HepG2 (cell line): ENCODE measurements at regions not wholly inside any gene's neighbourhood (a gene's known extent, or its start where the extent isn't known, plus 50 kb on each side); places are given as distances from the start of the nearest gene placed in this dataset.

ENCODE experiments used
- ATAC-seq: fragments of 200-7000 bp; cut with Tn5 transposase; 3 replicates; pipeline ENCODE4 v1.9.1; 2020; ENCODE audit warnings: mild to moderate bottlenecking, moderate library complexity
- BruUV-seq: library from RNA; stranded (reverse); fragments of 400-500 nt; replicated peaks from 2 replicates; lab custom pipeline; 2021; lab: Mats Ljungman, UMichigan
- CTCF ChIA-PET: fragments of 300-600 bp; formaldehyde crosslinking; extraction: SDS; loops from one replicate; lab custom pipeline; 2021; ENCODE audit warnings: low total read pairs, inconsistent platforms, low intra/inter-chr PET ratio; lab: Yijun Ruan, JAX
- POLR2A ChIA-PET: fragments of 350-600 bp; sonication (Branson Sonifier 250); formaldehyde crosslinking; loops from one replicate; lab custom pipeline; 2020; ENCODE audit warnings: antibody characterized with exemption, inconsistent platforms; lab: Yijun Ruan, JAX
- DNase-seq: peaks from one replicate; pipeline ENCODE4 v3.0.0-alpha.2; 2015; ENCODE audit warnings: low spot score
- FAIRE-seq: peaks from 3 replicates; lab custom pipeline; 2011; peaks lifted over from hg19 to GRCh38; lab: Jason Lieb, UNC
- H2AFZ ChIP-seq: one replicate; pipeline ENCODE4 v1.6.1; 2011; ENCODE audit warnings: low read length, inconsistent platforms
- H3K27ac ChIP-seq: fragments of 300-600 bp; 3 replicates; pipeline ENCODE4 v1.8.0; 2011; ENCODE audit warnings: mixed run types, mild to moderate bottlenecking, mixed read lengths, low read length, inconsistent platforms; ENCODE audit not compliant: insufficient read depth; ENCODE audit errors: extremely low read length
- H3K27me3 ChIP-seq, 2 experiments: fragments of 200-600 bp in 1 of 2; 2 replicates in 1 of 2; 3 replicates in 1 of 2; pipeline versions ENCODE4 v1.6.0 to v1.8.0; 2011; ENCODE audit warnings: low read length in 2 of 2, mild to moderate bottlenecking in 2 of 2, moderate library complexity in 2 of 2, inconsistent platforms in 1 of 2; ENCODE audit not compliant: insufficient read depth in 2 of 2, control insufficient read depth in 1 of 2
- H3K36me3 ChIP-seq, 2 experiments: fragments of 200-600 bp in 1 of 2; replicated peaks in 1 of 2; 2 replicates in 1 of 2; 3 replicates in 1 of 2; pipeline versions ENCODE4 v1.5.1 to v1.8.0; 2011; ENCODE audit warnings: low read length in 2 of 2, inconsistent platforms in 1 of 2; ENCODE audit not compliant: insufficient read depth in 2 of 2, control insufficient read depth in 1 of 2
- H3K4me1 ChIP-seq: 2 replicates; pipeline ENCODE4 v1.5.1; 2012; ENCODE audit warnings: low read length, inconsistent platforms; ENCODE audit not compliant: insufficient read depth
- H3K4me2 ChIP-seq: 2 replicates; pipeline ENCODE4 v1.6.0; 2011; ENCODE audit warnings: low read depth, low read length, inconsistent platforms
- H3K4me3 ChIP-seq, 3 experiments: fragments of 200-600 bp in 1 of 3; sonication (generic), shearing (Covaris generic) in 1 of 3; replicated peaks in 1 of 3; 2 replicates each; pipeline ENCODE4 v1.5.1; 2011 to 2016; ENCODE audit warnings: low read length in 3 of 3, inconsistent platforms in 2 of 3, low read depth in 2 of 3, mild to moderate bottlenecking in 2 of 3, control low read depth in 1 of 3, mixed read lengths in 1 of 3; ENCODE audit not compliant: insufficient read depth in 1 of 3
- H3K79me2 ChIP-seq: one replicate; pipeline ENCODE4 v1.6.1; 2011; ENCODE audit warnings: low read length, inconsistent platforms; ENCODE audit not compliant: insufficient read depth
- H3K9ac ChIP-seq: 2 replicates; pipeline ENCODE4 v1.6.0; 2011; ENCODE audit warnings: mild to moderate bottlenecking, low read depth, low read length, inconsistent platforms; ENCODE audit not compliant: insufficient read depth
- H3K9me3 ChIP-seq: 2 replicates; pipeline ENCODE4 v1.5.1; 2012; ENCODE audit warnings: mild to moderate bottlenecking, low read length
- H4K20me1 ChIP-seq: 2 replicates; pipeline ENCODE4 v1.6.0; 2011; ENCODE audit warnings: inconsistent platforms, mild to moderate bottlenecking, low read length, moderate library complexity; ENCODE audit not compliant: insufficient read depth
- ELF3 ChIP-seq: IDR thresholded peaks from 2 replicates; pipeline ENCODE4 v1.6.1; 2016; ENCODE audit warnings: missing genetic modification reagents, missing compliant biosample characterization
- HNRNPUL1 ChIP-seq: fragments of 200-400 bp; formaldehyde crosslinking; IDR thresholded peaks from 2 replicates; pipeline ENCODE4 v1.6.1; 2017; ENCODE audit warnings: low read depth, mild to moderate bottlenecking, low read length, moderate library complexity
- MED1 ChIP-seq: sonication (generic); formaldehyde crosslinking; IDR thresholded peaks from 2 replicates; pipeline ENCODE4 v1.4.0; 2020; ENCODE audit warnings: missing genetic modification reagents
- PCBP1 ChIP-seq: fragments of 200-400 bp; formaldehyde crosslinking; IDR thresholded peaks from 2 replicates; pipeline ENCODE4 v1.6.1; 2017; ENCODE audit warnings: mild to moderate bottlenecking, low read depth, low read length, borderline replicate concordance
- PLRG1 ChIP-seq: fragments of 450-650 bp; conservative IDR thresholded peaks from 2 replicates; pipeline ENCODE4 v1.6.1; 2016
- SAP130 ChIP-seq: IDR thresholded peaks from 2 replicates; pipeline ENCODE4 v1.6.1; 2016; ENCODE audit warnings: low read depth
- TCF12 ChIP-seq, 2 experiments: fragments of 450-650 bp in 1 of 2; sonication (generic) in 1 of 2; formaldehyde crosslinking in 1 of 2; IDR thresholded peaks; 2 replicates each; pipeline versions ENCODE4 v1.6.1 to v1.8.0; 2017 to 2022; ENCODE audit warnings: antibody characterized with exemption in 1 of 2, mild to moderate bottlenecking in 1 of 2, missing genetic modification reagents in 1 of 2, moderate library complexity in 1 of 2
- ZNF317 ChIP-seq: sonication (generic); formaldehyde crosslinking; IDR thresholded peaks from 2 replicates; pipeline ENCODE4 v1.5.0; 2020; ENCODE audit warnings: mild to moderate bottlenecking, missing genetic modification reagents
- WGBS: methylation state at CpG from one replicate; pipeline ENCODE4 v1.1.6; 2017; ENCODE audit warnings: low lambda C conversion rate; 5-methylcytosine and 5-hydroxymethylcytosine counted together
- in situ Hi-C: cut with HindIII; loops from 2 replicates; pipeline ENCODE4 v1.10.0; 2017; ENCODE audit warnings: low pct_unique_long_range_greater_than_20kb; ENCODE audit not compliant: extremely low pct_ligation_motif_present
- intact Hi-C: fragments of 100-400 bp; cut with micrococcal nuclease; formaldehyde crosslinking; loops from one replicate; pipeline ENCODE4 v1.10.0; 2022; ENCODE audit not compliant: unreplicated experiment
- TF ChIP-seq, protein P1 (sequence below): IDR thresholded peaks from 2 replicates; pipeline ENCODE4 v1.6.1; 2012; ENCODE audit warnings: low read depth, low read length, improper control_type of control experiment

DNA sequence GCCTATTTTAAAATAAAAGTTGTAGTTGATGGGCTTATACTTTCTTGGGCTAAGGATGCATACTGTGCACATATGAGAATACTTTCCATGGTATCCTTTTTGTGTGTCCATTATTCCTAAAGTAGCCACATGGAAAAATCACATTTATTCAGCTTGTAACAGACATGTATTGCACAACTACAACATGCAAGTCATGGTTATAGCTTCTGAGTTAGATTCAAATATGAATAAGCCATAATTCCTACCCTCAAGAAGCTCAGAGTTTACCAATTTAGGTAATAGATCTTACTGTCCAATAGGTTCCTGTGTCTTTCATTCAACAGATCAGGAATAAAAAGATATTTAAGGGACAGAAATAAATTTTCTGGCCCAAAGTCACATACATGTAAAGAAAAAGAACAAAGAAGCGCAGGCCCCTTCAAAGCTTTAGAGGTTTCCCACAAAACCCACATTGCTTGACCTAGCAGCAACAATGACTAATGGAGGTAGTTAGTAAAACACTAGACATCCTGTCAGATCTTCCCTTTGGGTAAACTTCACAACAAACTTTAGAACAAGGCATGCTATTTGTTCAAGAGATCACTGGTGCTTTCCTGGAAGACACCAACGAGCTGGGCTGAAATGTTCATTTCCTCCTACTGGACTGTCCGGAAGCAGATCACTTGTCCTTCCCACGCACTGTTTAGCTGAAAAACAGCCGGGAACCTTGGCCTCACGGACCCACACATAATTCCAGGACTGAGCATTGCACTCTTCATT is 78.4 kb upstream of the ITGA1 start (continued):
- TF ChIP-seq PCBP1 (no peak), TCF12 (IDR thresholded peaks at IDR 0.05) (no peak), TCF12 (CRISPR knock-in tag; IDR thresholded peaks at IDR 0.05) (peak; percentile 81), MED1 (CRISPR knock-in tag) (peak; percentile 87)

GRCh38 chr5:52710310-52710971 is 77.3 kb upstream of the ITGA1 start:
- CTCF ChIA-PET, result no interaction called here
- no TSS peak for BruUV-seq
- H3K9ac ChIP-seq, result peak overlapping the region; percentile 56; the same call in 1 of the 2 replicates
- WGBS, result 20% methylated on average over 2 of the region's 2 CpGs
- H3K9me3 ChIP-seq, result no peaks in the 10 kb centered on the region
- no peak for FAIRE-seq
- POLR2A ChIA-PET, result interaction anchor here (1.0 to 1.9 kb wide), 4 partner anchors 21 to 89 kb away, joined by 3 to 9 read pairs (median 4); partner anchors contain the start of genes ITGA1 and PELO
- H3K27me3 ChIP-seq, result no peaks in the 10 kb centered on the region
- no peak overlapping the region for H2AFZ ChIP-seq
- H3K36me3 ChIP-seq, result no peaks in the 10 kb centered on the region
- no peak for TF ChIP-seq PLRG1
- TF ChIP-seq ZNF317 (CRISPR knock-in tag), result no peak
- TF ChIP-seq SAP130 (CRISPR knock-in tag), result peak; percentile 36; the same call in 1 of the 2 replicates
- peak; percentile 33; the same call in 1 of the 2 replicates for TF ChIP-seq ELF3 (CRISPR knock-in tag)
- TF ChIP-seq, protein P1, sequence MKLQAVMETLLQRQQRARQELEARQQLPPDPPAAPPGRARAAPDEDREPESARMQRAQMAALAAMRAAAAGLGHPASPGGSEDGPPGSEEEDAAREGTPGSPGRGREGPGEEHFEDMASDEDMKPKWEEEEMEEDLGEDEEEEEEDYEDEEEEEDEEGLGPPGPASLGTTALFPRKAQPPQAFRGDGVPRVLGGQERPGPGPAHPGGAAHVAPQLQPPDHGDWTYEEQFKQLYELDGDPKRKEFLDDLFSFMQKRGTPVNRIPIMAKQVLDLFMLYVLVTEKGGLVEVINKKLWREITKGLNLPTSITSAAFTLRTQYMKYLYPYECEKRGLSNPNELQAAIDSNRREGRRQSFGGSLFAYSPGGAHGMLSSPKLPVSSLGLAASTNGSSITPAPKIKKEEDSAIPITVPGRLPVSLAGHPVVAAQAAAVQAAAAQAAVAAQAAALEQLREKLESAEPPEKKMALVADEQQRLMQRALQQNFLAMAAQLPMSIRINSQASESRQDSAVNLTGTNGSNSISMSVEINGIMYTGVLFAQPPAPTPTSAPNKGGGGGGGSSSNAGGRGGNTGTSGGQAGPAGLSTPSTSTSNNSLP, result 0 out of 2 replicates have a peak, but pooled peaks have one; percentile 23
- TF ChIP-seq HNRNPUL1, result no peak
- intact Hi-C loops, result no loop called here
- peak overlapping the region in 1 of 3 experiments; percentile 37; a peak in 1 of 6 replicates for H3K4me3 ChIP-seq
- H4K20me1 ChIP-seq, result no peaks in the 10 kb centered on the region
- H3K4me2 ChIP-seq, result peak overlapping the region; percentile 64
- H3K4me1 ChIP-seq, result peaks cover 65% of the 10 kb centered on the region
- in situ Hi-C loops, result no loop called here
- peak overlapping the region; percentile 70 for H3K27ac ChIP-seq
- ATAC-seq, result peak; percentile 47
- DNase-seq, result no peak
- no peaks in the 10 kb centered on the region for H3K79me2 ChIP-seq
